Peyer's patch (tissue), 4 donors: ENCODE measurements at regions not wholly inside any gene's neighbourhood (a gene's known extent, or its start where the extent isn't known, plus 50 kb on each side); places are given as distances from the start of the nearest gene placed in this dataset.
"Not testable (repeated sequence)": the region's sequence is repeated elsewhere in the genome, so short reads cannot be mapped to it uniquely, and the experiment has no call there.

Source experiments
- DNase-seq, 3 donors: peaks; one replicate each; pipeline ENCODE4 v3.0.0-alpha.2; 2017 to 2019
- H3K27ac ChIP-seq, 4 donors: fragments of 200-600 bp; sonication (generic); one replicate each; pipeline ENCODE4 v1.5.1; 2016 to 2019
- H3K27me3 ChIP-seq, 2 donors: fragments of 200-600 bp; sonication (generic); one replicate each; pipeline ENCODE4 v1.5.1; 2019
- H3K36me3 ChIP-seq, 3 donors: fragments of 200-600 bp; sonication (generic); one replicate each; pipeline ENCODE4 v1.5.1; 2016 to 2019
- H3K4me1 ChIP-seq, 4 donors: fragments of 200-600 bp; sonication (generic); one replicate each; pipeline ENCODE4 v1.5.1; 2016 to 2019
- H3K4me3 ChIP-seq, 4 donors: fragments of 200-600 bp; sonication (generic); 1 replicate in 3 of 4; 2 replicates in 1 of 4; pipeline ENCODE4 v1.5.1; 2016 to 2019; ENCODE audit warnings: mild to moderate bottlenecking in 1 of 4
- H3K9me3 ChIP-seq, 4 donors: fragments of 200-600 bp; sonication (generic); one replicate each; pipeline ENCODE4 v1.5.1; 2016 to 2019; ENCODE audit warnings: mild to moderate bottlenecking in 1 of 4
- POLR2A ChIP-seq, 2 donors: fragments of 450-650 bp; IDR thresholded peaks; one replicate each; pipeline ENCODE4 v1.5.1; 2017; ENCODE audit warnings: antibody characterized with exemption in 2 of 2, mild to moderate bottlenecking in 2 of 2, moderate library complexity in 2 of 2
- TF ChIP-seq, protein P1 (sequence below), 6 experiments: fragments of 450-650 bp in 4 of 6; fragments of 200-600 bp in 2 of 6; sonication (generic) in 1 of 6; IDR thresholded peaks; one replicate each; pipeline ENCODE4 v1.5.1; 2017 to 2019; ENCODE audit warnings: antibody characterized with exemption in 6 of 6, mild to moderate bottlenecking in 3 of 6, moderate library complexity in 1 of 6

DNA sequence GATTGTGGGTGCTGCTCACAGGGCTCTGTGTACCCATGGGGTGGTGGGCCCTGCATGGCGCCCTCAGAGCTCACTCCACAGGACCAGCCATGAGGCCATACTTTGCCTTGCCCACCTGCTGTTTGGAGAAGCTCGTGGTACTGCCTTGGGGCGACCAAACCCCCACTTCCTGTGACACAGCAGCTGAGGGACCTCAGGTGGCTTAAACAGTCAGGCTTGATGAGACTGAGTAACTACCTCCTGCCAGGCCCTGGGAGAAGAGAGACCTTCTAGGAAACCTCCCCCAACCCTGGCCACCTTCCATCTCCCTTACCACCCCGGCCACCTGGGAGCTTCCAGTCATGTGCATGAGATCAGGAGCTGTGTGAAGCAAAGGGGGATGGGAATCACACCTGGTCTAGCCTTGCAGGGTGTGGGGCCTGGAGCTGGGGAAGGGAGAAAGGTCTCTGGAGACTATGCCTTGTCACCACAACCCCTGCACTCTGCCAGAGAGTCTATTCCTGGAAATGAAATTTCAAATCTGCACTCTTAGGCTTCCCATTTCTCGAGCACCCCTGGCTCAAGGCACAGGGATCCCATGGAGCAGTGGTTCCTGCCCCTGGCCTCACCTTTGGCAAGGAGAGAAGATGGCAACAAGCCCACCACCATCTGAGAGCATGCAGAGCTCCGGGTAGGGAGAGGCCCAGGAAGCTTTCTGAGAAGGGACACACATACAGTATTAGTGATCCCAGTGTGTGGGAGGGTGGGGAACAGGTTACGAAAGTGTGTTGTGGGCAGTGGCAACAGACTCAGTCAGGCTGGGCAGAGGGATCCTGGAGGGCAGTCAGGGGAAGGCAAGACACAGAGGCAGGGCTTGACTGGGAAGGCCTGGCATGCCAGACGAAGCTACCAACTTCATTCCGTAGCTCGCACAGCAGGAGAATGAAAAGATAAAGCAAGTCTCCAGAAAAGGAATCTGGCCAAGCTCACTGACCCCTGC, 125.0 kb downstream of the URI1 start:
- H3K27ac ChIP-seq = no peak overlapping the region
- H3K4me3 ChIP-seq = no peak overlapping the region
- TF ChIP-seq, protein P1, sequence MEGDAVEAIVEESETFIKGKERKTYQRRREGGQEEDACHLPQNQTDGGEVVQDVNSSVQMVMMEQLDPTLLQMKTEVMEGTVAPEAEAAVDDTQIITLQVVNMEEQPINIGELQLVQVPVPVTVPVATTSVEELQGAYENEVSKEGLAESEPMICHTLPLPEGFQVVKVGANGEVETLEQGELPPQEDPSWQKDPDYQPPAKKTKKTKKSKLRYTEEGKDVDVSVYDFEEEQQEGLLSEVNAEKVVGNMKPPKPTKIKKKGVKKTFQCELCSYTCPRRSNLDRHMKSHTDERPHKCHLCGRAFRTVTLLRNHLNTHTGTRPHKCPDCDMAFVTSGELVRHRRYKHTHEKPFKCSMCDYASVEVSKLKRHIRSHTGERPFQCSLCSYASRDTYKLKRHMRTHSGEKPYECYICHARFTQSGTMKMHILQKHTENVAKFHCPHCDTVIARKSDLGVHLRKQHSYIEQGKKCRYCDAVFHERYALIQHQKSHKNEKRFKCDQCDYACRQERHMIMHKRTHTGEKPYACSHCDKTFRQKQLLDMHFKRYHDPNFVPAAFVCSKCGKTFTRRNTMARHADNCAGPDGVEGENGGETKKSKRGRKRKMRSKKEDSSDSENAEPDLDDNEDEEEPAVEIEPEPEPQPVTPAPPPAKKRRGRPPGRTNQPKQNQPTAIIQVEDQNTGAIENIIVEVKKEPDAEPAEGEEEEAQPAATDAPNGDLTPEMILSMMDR (IDR thresholded peaks at IDR 0.05) = no peak
- no peak for TF ChIP-seq POLR2A (IDR thresholded peaks at IDR 0.05)
- no peaks in the 10 kb centered on the region for H3K4me1 ChIP-seq
- no peaks in the 10 kb centered on the region for H3K27me3 ChIP-seq
- H3K36me3 ChIP-seq = no peaks in the 10 kb centered on the region
- DNase-seq = peak in 2 of 3 donors; percentile 25 to 34
- no peaks in the 10 kb centered on the region for H3K9me3 ChIP-seq

DNA sequence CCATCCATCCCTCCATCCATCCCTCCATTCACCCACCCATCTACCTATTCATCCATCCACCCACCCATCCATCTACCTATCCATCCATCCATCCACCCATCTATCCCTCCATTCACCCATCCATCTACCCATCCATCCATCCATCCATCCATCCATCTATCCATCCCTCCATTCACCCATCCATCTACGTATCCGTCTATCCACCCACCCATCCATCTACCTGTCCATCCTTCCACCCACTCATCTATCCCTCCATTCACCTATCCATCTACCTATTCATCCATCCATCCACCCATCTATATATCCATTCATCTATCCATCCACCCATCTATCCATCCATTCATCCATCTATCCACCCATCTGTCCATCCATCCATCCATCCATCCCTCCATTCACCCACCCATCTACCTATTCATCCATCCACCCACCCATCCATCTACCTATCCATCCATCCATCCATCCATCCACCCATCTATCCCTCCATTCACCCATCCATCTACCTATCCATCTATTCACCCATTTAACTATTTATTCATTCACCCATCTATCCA, 126.0 kb downstream of the URI1 start:
- not testable (repeated sequence) for DNase-seq

DNA sequence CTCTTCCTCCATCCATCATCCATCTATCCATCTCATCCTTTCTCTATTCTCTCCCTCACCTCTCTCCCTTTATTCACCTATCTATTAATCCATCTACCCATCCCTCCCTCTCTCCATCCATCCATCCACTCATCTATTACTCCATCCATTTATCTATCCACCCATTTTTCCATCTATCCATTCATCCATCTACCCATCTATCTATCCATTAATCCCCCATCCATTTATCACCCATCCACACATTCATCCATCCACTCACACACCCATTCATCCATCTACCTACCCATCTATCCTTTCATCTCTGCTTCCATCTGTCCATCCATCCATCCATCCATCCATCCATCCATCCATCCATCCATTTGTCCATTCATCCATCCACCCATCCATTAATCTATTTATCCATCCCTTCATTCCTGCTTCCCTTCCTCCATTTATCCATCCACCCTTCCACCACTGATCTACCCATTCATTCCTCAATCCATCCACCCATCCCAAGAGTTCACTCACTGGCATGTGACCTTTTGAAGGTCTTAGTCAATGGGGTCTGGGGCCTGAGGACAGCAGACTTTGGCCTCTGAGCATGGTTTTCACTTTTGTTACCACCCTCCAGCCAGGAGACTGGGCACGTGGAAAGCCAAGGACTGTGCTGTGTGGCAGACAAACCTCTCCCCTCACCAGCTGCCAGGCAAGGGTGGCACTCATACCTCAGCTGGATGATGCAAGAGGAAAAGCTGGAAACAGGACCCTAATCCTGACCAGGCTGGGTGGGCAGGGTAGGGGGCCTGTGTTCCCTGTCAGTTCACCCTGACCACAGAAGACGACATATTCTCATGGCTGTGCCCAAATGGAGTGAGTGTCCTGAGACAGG, 126.7 kb downstream of the URI1 start:
- Histone ChIP-seq H3K4me1 (no peaks in the 10 kb centered on the region), H3K36me3 (no peaks in the 10 kb centered on the region), H3K27me3 (no peaks in the 10 kb centered on the region), H3K9me3 (no peaks in the 10 kb centered on the region), H3K27ac (no peak overlapping the region), H3K4me3 (no peak overlapping the region)
- no peak for TF ChIP-seq POLR2A (IDR thresholded peaks at IDR 0.05)
- TF ChIP-seq, protein P1 (IDR thresholded peaks at IDR 0.05) = no peak
- DNase-seq = peak in 2 of 3 donors; percentile 15 to 16

More for the DNA sequence above, 126.0 kb downstream of the URI1 start:
- not testable (repeated sequence) for H3K4me1 ChIP-seq, H3K27ac ChIP-seq, H3K4me3 ChIP-seq, H3K27me3 ChIP-seq, H3K36me3 ChIP-seq, H3K9me3 ChIP-seq

DNA sequence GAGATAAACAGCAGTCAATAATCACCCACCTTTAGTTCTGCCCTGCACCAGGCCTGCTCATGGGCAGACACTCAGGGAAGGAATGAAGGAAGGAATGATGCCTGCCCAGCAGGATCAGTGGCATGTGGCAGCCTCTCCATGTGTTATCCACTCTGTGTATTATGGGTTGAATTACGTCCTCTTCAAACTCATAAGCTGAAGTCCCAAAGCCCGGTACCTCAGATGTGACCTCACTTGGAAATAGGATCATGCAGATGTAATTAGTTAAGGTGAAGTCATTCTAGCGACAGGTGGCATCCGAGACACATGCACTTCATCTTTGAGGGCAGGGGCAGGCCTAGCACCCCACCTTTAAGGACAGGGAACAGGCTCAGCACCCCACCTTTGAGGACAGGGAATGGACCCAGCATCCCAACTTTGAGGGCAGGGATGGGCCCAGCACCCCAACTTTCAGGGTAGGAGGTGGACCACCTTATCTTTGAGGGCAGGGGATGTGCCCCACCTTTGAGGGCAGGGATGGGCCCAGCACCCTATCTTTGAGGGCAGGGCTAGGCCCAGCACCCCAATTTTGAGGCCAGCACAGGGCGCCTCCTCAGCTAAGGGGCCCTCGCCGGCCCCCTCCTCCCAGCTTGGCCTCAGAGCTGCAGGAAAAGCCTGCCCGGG, 127.6 kb downstream of the URI1 start:
- no peak for TF ChIP-seq POLR2A (IDR thresholded peaks at IDR 0.05)
- TF ChIP-seq, protein P1 (IDR thresholded peaks at IDR 0.05) = no peak
- peak in 2 of 3 donors; percentile 5 to 35 for DNase-seq
- Histone ChIP-seq H3K9me3 (no peaks in the 10 kb centered on the region), H3K36me3 (no peaks in the 10 kb centered on the region), H3K4me1 (no peaks in the 10 kb centered on the region), H3K27me3 (no peaks in the 10 kb centered on the region), H3K4me3 (no peak overlapping the region), H3K27ac (no peak overlapping the region)

DNA sequence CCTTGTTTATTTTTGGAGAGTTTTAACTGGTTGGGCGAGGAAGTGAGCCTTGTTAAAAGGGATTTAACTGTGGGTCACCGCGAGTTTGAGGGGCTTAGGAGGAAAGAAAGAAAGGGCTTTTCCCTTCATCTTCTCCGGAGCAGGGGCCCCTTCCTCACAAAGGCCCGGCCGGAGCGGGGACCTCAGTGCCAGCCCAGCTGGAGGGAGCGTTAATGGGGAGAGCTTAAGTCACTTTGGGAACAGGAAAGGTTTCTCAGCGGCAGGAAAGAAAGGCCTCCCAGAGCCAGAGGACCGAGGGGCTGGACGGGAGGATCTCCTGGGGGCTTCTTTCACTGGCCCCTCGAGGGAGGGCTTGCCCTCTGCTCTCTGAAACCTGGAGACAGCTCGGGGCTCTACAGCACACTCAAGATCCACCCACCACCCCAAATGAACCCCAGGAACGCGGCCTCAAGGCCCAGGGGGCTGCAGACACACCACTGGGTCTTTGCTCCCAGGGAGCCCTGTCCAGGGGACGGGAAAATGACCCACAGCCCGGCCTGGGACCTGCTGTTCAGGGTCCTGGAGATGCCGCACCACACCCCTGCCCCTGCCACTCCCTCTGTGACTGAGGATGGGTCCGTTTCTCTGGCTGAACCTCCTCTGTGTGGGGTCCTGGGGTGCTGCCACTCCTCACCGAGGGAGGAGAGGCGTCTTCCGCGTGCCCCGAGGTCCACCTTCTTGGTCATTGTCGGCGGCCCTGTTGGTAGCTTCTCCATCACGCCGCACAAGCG, 128.3 kb downstream of the URI1 start:
- H3K4me3 ChIP-seq = no peak overlapping the region
- no peaks in the 10 kb centered on the region for H3K36me3 ChIP-seq
- no peaks in the 10 kb centered on the region for H3K9me3 ChIP-seq
- H3K4me1 ChIP-seq = no peaks in the 10 kb centered on the region
- H3K27ac ChIP-seq = no peak overlapping the region
- no peaks in the 10 kb centered on the region for H3K27me3 ChIP-seq
- TF ChIP-seq POLR2A (IDR thresholded peaks at IDR 0.05) = no peak
- TF ChIP-seq, protein P1 (IDR thresholded peaks at IDR 0.05) = no peak
- peak in 2 of 3 donors; percentile 25 to 37 for DNase-seq
